ENCODE measurements at regions not wholly inside any gene's neighbourhood (a gene's known extent, or its start where the extent isn't known, plus 50 kb on each side); places are given as distances from the start of the nearest gene placed in this dataset.

GRCh38 chr10:81031774-81032173, 494.1 kb downstream of the SH2D4B start:
- DNase-seq, result no peak

GRCh38 chr10:81034383-81034782, 496.7 kb downstream of the SH2D4B start:
- no peak for DNase-seq

- DNase-seq, result no peak
These were observed 498.6 kb downstream of the SH2D4B start for GRCh38 chr10:81036257-81036656.

GRCh38 chr10:81040031-81040430, 502.3 kb downstream of the SH2D4B start:
- DNase-seq, result no peak

- DNase-seq, result no peak
These were observed 503.2 kb downstream of the SH2D4B start for GRCh38 chr10:81040940-81041339.

- no peak for DNase-seq
These were observed 504.9 kb downstream of the SH2D4B start for GRCh38 chr10:81042647-81043046.

- no peak for DNase-seq
These were observed 527.8 kb downstream of the SH2D4B start for GRCh38 chr10:81065474-81065873.

- DNase-seq, result no peak
These were observed 530.8 kb downstream of the SH2D4B start for GRCh38 chr10:81068460-81068859.

GRCh38 chr10:81071087-81071796, 533.5 kb downstream of the SH2D4B start:
- no peak for DNase-seq

GRCh38 chr10:81073155-81073554, 535.5 kb downstream of the SH2D4B start:
- DNase-seq, result no peak

GRCh38 chr10:81081887-81082620, 544.4 kb downstream of the SH2D4B start:
- DNase-seq, result no peak

GRCh38 chr10:81082621-81083376, 545.1 kb downstream of the SH2D4B start:
- DNase-seq, result no peak

GRCh38 chr10:81093056-81093455, 555.4 kb downstream of the SH2D4B start:
- DNase-seq, result no peak

GRCh38 chr10:81095238-81095637, 557.5 kb downstream of the SH2D4B start:
- no peak for DNase-seq

- no peak for DNase-seq
These were observed 558.9 kb downstream of the SH2D4B start for GRCh38 chr10:81096558-81096957.

- no peak for DNase-seq
These were observed 563.4 kb downstream of the SH2D4B start for GRCh38 chr10:81101062-81101461.

- no peak for DNase-seq
These were observed 566.8 kb downstream of the SH2D4B start for GRCh38 chr10:81104494-81104893.

GRCh38 chr10:81108516-81109199, 571.0 kb downstream of the SH2D4B start:
- no peak for DNase-seq

- no peak for DNase-seq
These were observed 571.6 kb downstream of the SH2D4B start for GRCh38 chr10:81109200-81109752.

GRCh38 chr10:81116201-81116600, 578.5 kb downstream of the SH2D4B start:
- no peak for DNase-seq

GRCh38 chr10:81116990-81117389, 579.3 kb downstream of the SH2D4B start:
- no peak for DNase-seq

GRCh38 chr10:81127931-81128330, 590.2 kb downstream of the SH2D4B start:
- no peak for DNase-seq

GRCh38 chr10:81130014-81130413, 592.3 kb downstream of the SH2D4B start:
- no peak for DNase-seq
